K562 (cell line): ENCODE measurements at regions not wholly inside any gene's neighbourhood (a gene's known extent, or its start where the extent isn't known, plus 50 kb on each side); places are given as distances from the start of the nearest gene placed in this dataset.

Source experiments
- ATAC-seq: fragments of 200-7000 bp; cut with Tn5 transposase; 3 replicates; pipeline ENCODE4 v1.9.1; 2020; ENCODE audit warnings: moderate library complexity
- BruUV-seq: library from RNA; stranded (reverse); fragments of 400-500 nt; replicated peaks from 2 replicates; lab custom pipeline; 2021; lab: Mats Ljungman, UMichigan
- CTCF ChIA-PET: fragments of 300-600 bp; formaldehyde crosslinking; extraction: SDS; loops from one replicate; lab custom pipeline; 2021; ENCODE audit warnings: low intra/inter-chr PET ratio; lab: Yijun Ruan, JAX
- POLR2A ChIA-PET: fragments of 300-600, 350-650 bp; sonication (Branson Sonifier 250); formaldehyde crosslinking; extraction: SDS; loops from one replicate; lab custom pipeline; 2021; ENCODE audit warnings: antibody characterized with exemption, inconsistent platforms; lab: Yijun Ruan, JAX
- DNase-seq, 4 experiments: peaks; one replicate each; pipeline versions ENCODE4 v3.0.0 to v3.0.0-alpha.2; 2011 to 2018; ENCODE audit warnings: low spot score in 3 of 4, mixed read lengths in 3 of 4; ENCODE audit errors: extremely low read depth in 1 of 4
- FAIRE-seq: peaks from 2 replicates; lab custom pipeline; 2011; peaks lifted over from hg19 to GRCh38; lab: Jason Lieb, UNC
- H2AFZ ChIP-seq: 2 replicates; pipeline ENCODE4 v1.6.0; 2011; ENCODE audit warnings: low read depth, low read length, control low read depth, inconsistent platforms
- H3K27ac ChIP-seq: fragments of 200-600 bp; 3 replicates; pipeline ENCODE4 v1.8.0; 2011; ENCODE audit warnings: low read depth, mild to moderate bottlenecking, control low read depth, inconsistent platforms, low read length, moderate library complexity, mixed read lengths; ENCODE audit errors: extremely low read depth
- H3K27me3 ChIP-seq, 2 experiments: fragments of 300-600 bp in 1 of 2; 2 replicates in 1 of 2; 3 replicates in 1 of 2; pipeline versions ENCODE4 v1.6.0 to v1.8.0; 2011; ENCODE audit warnings: inconsistent platforms in 2 of 2, low read length in 2 of 2, mild to moderate bottlenecking in 1 of 2, mixed read lengths in 1 of 2, moderate library complexity in 1 of 2; ENCODE audit not compliant: control insufficient read depth in 2 of 2, insufficient read depth in 2 of 2
- H3K36me3 ChIP-seq: fragments of 300-600 bp; 3 replicates; pipeline ENCODE4 v1.8.0; 2011; ENCODE audit warnings: mild to moderate bottlenecking, low read length, inconsistent platforms; ENCODE audit not compliant: control insufficient read depth, insufficient read depth
- H3K4me1 ChIP-seq, 2 experiments: fragments of 200-600 bp in 1 of 2; replicated peaks in 1 of 2; 2 replicates in 1 of 2; 3 replicates in 1 of 2; pipeline versions ENCODE4 v1.5.1 to v1.8.0; 2011; ENCODE audit warnings: inconsistent platforms in 2 of 2, low read length in 2 of 2, mild to moderate bottlenecking in 1 of 2, mixed read lengths in 1 of 2, moderate library complexity in 1 of 2; ENCODE audit not compliant: control insufficient read depth in 2 of 2, insufficient read depth in 2 of 2
- H3K4me2 ChIP-seq: 2 replicates; pipeline ENCODE4 v1.6.1; 2011; ENCODE audit warnings: low read length, control low read depth, inconsistent platforms, mixed read lengths; ENCODE audit not compliant: insufficient read depth
- H3K4me3 ChIP-seq: fragments of 200-600 bp; sonication (generic), shearing (Covaris generic); 2 replicates; pipeline ENCODE4 v1.5.1; 2016; ENCODE audit warnings: control low read depth, inconsistent platforms
- H3K79me2 ChIP-seq: fragments of 200-600 bp; 3 replicates; pipeline ENCODE4 v1.8.0; 2011; ENCODE audit warnings: low read length, inconsistent platforms; ENCODE audit not compliant: control insufficient read depth, insufficient read depth
- H3K9ac ChIP-seq, 2 experiments: 2 replicates each; pipeline versions ENCODE4 v1.6.0 to v1.6.1; 2011; ENCODE audit warnings: low read depth in 2 of 2, low read length in 2 of 2, control low read depth in 1 of 2, inconsistent platforms in 1 of 2, mild to moderate bottlenecking in 1 of 2, mixed read lengths in 1 of 2; ENCODE audit not compliant: insufficient read depth in 1 of 2
- H3K9me1 ChIP-seq: one replicate; pipeline ENCODE4 v1.6.0; 2011; ENCODE audit warnings: inconsistent platforms, mild to moderate bottlenecking, low read length, moderate library complexity; ENCODE audit not compliant: control insufficient read depth, insufficient read depth
- H3K9me3 ChIP-seq: replicated peaks from 2 replicates; pipeline ENCODE4 v1.5.1; 2011; ENCODE audit warnings: low read depth, low read length, inconsistent platforms; ENCODE audit not compliant: control insufficient read depth, insufficient read depth
- H4K20me1 ChIP-seq: replicated peaks from 2 replicates; pipeline ENCODE4 v1.6.1; 2011; ENCODE audit warnings: low read length, inconsistent platforms, mixed read lengths; ENCODE audit not compliant: control insufficient read depth, insufficient read depth
- CREB1 ChIP-seq, 2 experiments: sonication (generic) in 1 of 2; formaldehyde crosslinking in 1 of 2; IDR thresholded peaks; 2 replicates each; pipeline versions ENCODE4 v1.6.1 to v1.8.0; 2012 to 2022; ENCODE audit warnings: inconsistent platforms in 1 of 2, mild to moderate bottlenecking in 1 of 2, missing genetic modification reagents in 1 of 2, moderate library complexity in 1 of 2
- KLF10 ChIP-seq: fragments of 250-450 bp; sonication (Bioruptor Pico); IDR thresholded peaks from 2 replicates; pipeline ENCODE4 v1.6.1; 2021; ENCODE audit warnings: matching md5 sums
- MCM3 ChIP-seq: fragments of 450-650 bp; IDR thresholded peaks from 2 replicates; pipeline ENCODE4 v1.6.1; 2016
- POLR2G ChIP-seq: fragments of 200-400 bp; formaldehyde crosslinking; IDR thresholded peaks from 2 replicates; pipeline ENCODE4 v1.6.1; 2017; ENCODE audit warnings: low read depth, mild to moderate bottlenecking, antibody characterized with exemption, low read length, moderate library complexity
- PRMT5 ChIP-seq: sonication (generic); formaldehyde crosslinking; IDR thresholded peaks from 2 replicates; pipeline ENCODE4 v1.5.0; 2020; ENCODE audit warnings: missing genetic modification reagents
- SMARCB1 ChIP-seq: IDR thresholded peaks from 2 replicates; pipeline ENCODE4 v1.6.1; 2011; ENCODE audit warnings: improper control_type of control experiment, low read depth; ENCODE audit not compliant: insufficient read length
- TAL1 ChIP-seq: fragments of 450-650 bp; IDR thresholded peaks from 2 replicates; pipeline ENCODE4 v1.6.1; 2016; ENCODE audit warnings: mild to moderate bottlenecking
- TBP ChIP-seq: optimal IDR thresholded peaks from 2 replicates; pipeline ENCODE3; 2011; ENCODE audit warnings: low read depth, low read length, improper control_type of control experiment
- ZBTB1 ChIP-seq: sonication (generic); formaldehyde crosslinking; IDR thresholded peaks from 2 replicates; pipeline ENCODE4 v1.8.1; 2023; ENCODE audit warnings: missing genetic modification reagents, low read depth, mild to moderate bottlenecking, borderline replicate concordance
- ZBTB17 ChIP-seq: fragments of 450-650 bp; formaldehyde crosslinking; IDR thresholded peaks from 2 replicates; pipeline ENCODE4 v1.4.0; 2020; ENCODE audit warnings: mild to moderate bottlenecking
- ZNF23 ChIP-seq: fragments of 250-450 bp; sonication (Bioruptor Pico); IDR thresholded peaks from 2 replicates; pipeline ENCODE4 v1.4.0; 2020; ENCODE audit warnings: mild to moderate bottlenecking
- ZNF589 ChIP-seq: fragments of 200-800 bp; sonication (Bioruptor generic); IDR thresholded peaks from 2 replicates; pipeline ENCODE4 v1.6.1; 2016; ENCODE audit warnings: low read depth, missing genetic modification characterization, missing compliant biosample characterization
- WGBS: fragments of 100-300 bp; shearing (Covaris generic); methylation state at CpG from one replicate; pipeline ENCODE4 v1.1.6; 2016; ENCODE audit warnings: low coverage, mixed read lengths; ENCODE audit not compliant: insufficient coverage; ENCODE audit errors: missing lambda C conversion rate; 5-methylcytosine and 5-hydroxymethylcytosine counted together
- in situ Hi-C: fragments of 300-500 bp; cut with MboI; formaldehyde crosslinking; loops from 4 replicates; pipeline ENCODE4 v1.15.0; 2018; ENCODE audit warnings: inconsistent platforms, mixed read lengths
- intact Hi-C: fragments of 100-400 bp; cut with micrococcal nuclease; formaldehyde crosslinking; loops from 2 replicates; pipeline ENCODE4 v1.14.2; 2022
- TF ChIP-seq, protein P1 (sequence below): sonication (generic); formaldehyde crosslinking; IDR thresholded peaks from 2 replicates; pipeline ENCODE4 v1.8.0; 2022; ENCODE audit warnings: mild to moderate bottlenecking, missing genetic modification reagents
- TF ChIP-seq, protein P2 (sequence below): fragments of 250-450 bp; sonication (Bioruptor Pico); IDR thresholded peaks from 2 replicates; pipeline ENCODE4 v1.4.0; 2020
- TF ChIP-seq, protein P3 (sequence below), 2 experiments: fragments of 150-350 bp in 1 of 2; IDR thresholded peaks; 2 replicates each; pipeline ENCODE4 v1.6.1; 2012 to 2016; ENCODE audit warnings: low read depth in 2 of 2, low read length in 2 of 2, mild to moderate bottlenecking in 1 of 2, moderate library complexity in 1 of 2

DNA sequence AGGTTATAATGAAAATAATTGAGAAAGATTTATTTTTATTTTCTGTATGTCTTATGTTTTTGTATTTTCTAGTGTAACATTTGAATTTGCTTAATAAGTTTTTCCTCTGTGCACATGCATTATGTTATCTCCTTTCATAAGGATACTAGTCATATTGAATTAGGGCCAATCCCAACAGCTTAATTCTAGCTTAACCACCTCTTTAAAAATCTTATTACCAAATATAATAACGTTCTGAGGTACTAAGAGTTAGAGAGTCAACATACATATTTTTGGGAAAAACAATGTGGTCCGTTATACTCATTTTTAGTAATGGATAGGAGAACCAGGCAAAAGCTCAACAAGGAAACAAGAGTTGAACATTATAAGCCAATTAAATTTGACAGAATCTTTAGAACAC is 845.6 kb upstream of the SEL1L start:
- Histone ChIP-seq H3K27me3 (no peaks in the 10 kb centered on the region), H3K4me2 (no peak overlapping the region), H3K36me3 (no peaks in the 10 kb centered on the region), H3K9me3 (no peaks in the 10 kb centered on the region), H3K4me1 (no peaks in the 10 kb centered on the region), H3K4me3 (no peak overlapping the region), H3K27ac (no peak overlapping the region), H2AFZ (no peak overlapping the region), H4K20me1 (no peaks in the 10 kb centered on the region), H3K9me1 (no peaks in the 10 kb centered on the region), H3K79me2 (no peaks in the 10 kb centered on the region), H3K9ac (no peak overlapping the region)
- no peak for ATAC-seq
- in situ Hi-C loops (no loop called here), intact Hi-C loops (no loop called here)
- no TSS peak for BruUV-seq
- FAIRE-seq = no peak
- POLR2A ChIA-PET = no interaction called here
- no peak for DNase-seq
- CTCF ChIA-PET = no interaction called here
- WGBS = 0% methylated on average over 2 of the region's 2 CpGs
- no peak for TF ChIP-seq ZBTB17 (CRISPR knock-in tag)
- TF ChIP-seq MCM3 = no peak
- TF ChIP-seq TAL1 = no peak
- TF ChIP-seq KLF10 = no peak
- TF ChIP-seq, protein P1, sequence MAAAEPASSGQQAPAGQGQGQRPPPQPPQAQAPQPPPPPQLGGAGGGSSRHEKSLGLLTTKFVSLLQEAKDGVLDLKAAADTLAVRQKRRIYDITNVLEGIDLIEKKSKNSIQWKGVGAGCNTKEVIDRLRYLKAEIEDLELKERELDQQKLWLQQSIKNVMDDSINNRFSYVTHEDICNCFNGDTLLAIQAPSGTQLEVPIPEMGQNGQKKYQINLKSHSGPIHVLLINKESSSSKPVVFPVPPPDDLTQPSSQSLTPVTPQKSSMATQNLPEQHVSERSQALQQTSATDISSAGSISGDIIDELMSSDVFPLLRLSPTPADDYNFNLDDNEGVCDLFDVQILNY = no peak
- TF ChIP-seq CREB1 (IDR thresholded peaks at IDR 0.05) = no peak
- TF ChIP-seq CREB1 (CRISPR knock-in tag; IDR thresholded peaks at IDR 0.05) = no peak
- no peak for TF ChIP-seq ZNF23 (CRISPR knock-in tag)
- no peak for TF ChIP-seq POLR2G
- TF ChIP-seq ZBTB1 (CRISPR knock-in tag) = no peak
- TF ChIP-seq, protein P2, sequence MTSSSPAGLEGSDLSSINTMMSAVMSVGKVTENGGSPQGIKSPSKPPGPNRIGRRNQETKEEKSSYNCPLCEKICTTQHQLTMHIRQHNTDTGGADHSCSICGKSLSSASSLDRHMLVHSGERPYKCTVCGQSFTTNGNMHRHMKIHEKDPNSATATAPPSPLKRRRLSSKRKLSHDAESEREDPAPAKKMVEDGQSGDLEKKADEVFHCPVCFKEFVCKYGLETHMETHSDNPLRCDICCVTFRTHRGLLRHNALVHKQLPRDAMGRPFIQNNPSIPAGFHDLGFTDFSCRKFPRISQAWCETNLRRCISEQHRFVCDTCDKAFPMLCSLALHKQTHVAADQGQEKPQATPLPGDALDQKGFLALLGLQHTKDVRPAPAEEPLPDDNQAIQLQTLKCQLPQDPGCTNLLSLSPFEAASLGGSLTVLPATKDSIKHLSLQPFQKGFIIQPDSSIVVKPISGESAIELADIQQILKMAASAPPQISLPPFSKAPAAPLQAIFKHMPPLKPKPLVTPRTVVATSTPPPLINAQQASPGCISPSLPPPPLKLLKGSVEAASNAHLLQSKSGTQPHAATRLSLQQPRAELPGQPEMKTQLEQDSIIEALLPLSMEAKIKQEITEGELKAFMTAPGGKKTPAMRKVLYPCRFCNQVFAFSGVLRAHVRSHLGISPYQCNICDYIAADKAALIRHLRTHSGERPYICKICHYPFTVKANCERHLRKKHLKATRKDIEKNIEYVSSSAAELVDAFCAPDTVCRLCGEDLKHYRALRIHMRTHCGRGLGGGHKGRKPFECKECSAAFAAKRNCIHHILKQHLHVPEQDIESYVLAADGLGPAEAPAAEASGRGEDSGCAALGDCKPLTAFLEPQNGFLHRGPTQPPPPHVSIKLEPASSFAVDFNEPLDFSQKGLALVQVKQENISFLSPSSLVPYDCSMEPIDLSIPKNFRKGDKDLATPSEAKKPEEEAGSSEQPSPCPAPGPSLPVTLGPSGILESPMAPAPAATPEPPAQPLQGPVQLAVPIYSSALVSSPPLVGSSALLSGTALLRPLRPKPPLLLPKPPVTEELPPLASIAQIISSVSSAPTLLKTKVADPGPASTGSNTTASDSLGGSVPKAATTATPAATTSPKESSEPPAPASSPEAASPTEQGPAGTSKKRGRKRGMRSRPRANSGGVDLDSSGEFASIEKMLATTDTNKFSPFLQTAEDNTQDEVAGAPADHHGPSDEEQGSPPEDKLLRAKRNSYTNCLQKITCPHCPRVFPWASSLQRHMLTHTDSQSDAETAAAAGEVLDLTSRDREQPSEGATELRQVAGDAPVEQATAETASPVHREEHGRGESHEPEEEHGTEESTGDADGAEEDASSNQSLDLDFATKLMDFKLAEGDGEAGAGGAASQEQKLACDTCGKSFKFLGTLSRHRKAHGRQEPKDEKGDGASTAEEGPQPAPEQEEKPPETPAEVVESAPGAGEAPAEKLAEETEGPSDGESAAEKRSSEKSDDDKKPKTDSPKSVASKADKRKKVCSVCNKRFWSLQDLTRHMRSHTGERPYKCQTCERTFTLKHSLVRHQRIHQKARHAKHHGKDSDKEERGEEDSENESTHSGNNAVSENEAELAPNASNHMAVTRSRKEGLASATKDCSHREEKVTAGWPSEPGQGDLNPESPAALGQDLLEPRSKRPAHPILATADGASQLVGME (CRISPR knock-in tag) = no peak
- no peak for TF ChIP-seq ZNF589 (CRISPR knock-in tag)
- no peak for TF ChIP-seq SMARCB1
- no peak for TF ChIP-seq PRMT5
- TF ChIP-seq, protein P3, sequence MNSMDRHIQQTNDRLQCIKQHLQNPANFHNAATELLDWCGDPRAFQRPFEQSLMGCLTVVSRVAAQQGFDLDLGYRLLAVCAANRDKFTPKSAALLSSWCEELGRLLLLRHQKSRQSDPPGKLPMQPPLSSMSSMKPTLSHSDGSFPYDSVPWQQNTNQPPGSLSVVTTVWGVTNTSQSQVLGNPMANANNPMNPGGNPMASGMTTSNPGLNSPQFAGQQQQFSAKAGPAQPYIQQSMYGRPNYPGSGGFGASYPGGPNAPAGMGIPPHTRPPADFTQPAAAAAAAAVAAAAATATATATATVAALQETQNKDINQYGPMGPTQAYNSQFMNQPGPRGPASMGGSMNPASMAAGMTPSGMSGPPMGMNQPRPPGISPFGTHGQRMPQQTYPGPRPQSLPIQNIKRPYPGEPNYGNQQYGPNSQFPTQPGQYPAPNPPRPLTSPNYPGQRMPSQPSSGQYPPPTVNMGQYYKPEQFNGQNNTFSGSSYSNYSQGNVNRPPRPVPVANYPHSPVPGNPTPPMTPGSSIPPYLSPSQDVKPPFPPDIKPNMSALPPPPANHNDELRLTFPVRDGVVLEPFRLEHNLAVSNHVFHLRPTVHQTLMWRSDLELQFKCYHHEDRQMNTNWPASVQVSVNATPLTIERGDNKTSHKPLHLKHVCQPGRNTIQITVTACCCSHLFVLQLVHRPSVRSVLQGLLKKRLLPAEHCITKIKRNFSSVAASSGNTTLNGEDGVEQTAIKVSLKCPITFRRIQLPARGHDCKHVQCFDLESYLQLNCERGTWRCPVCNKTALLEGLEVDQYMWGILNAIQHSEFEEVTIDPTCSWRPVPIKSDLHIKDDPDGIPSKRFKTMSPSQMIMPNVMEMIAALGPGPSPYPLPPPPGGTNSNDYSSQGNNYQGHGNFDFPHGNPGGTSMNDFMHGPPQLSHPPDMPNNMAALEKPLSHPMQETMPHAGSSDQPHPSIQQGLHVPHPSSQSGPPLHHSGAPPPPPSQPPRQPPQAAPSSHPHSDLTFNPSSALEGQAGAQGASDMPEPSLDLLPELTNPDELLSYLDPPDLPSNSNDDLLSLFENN (IDR thresholded peaks at IDR 0.05; ENCODE audit: low read depth in 2 of 2, low read length in 2 of 2) = no peak
- no peak for TF ChIP-seq TBP
